ENCODE measurements at regions not wholly inside any gene's neighbourhood (a gene's known extent, or its start where the extent isn't known, plus 50 kb on each side); places are given as distances from the start of the nearest gene placed in this dataset.

GRCh38 chr2:60095202-60095815 is 458.1 kb downstream of the BCL11A start:
- Histone ChIP-seq H3K4me2 (ENCODE audit: low read depth, low read length, poor library complexity, severe bottlenecking) (no peak overlapping the region), H3K9me3 (ENCODE audit: insufficient read depth, low read length) (no peaks in the 10 kb centered on the region), H3K79me2 (ENCODE audit: insufficient read depth, low read length) (no peaks in the 10 kb centered on the region), H3F3A (ENCODE audit: insufficient read depth) (no peaks in the 10 kb centered on the region), H3K36me3 (ENCODE audit: low read length) (no peaks in the 10 kb centered on the region), H2AFZ (ENCODE audit: low read depth, low read length, severe bottlenecking) (no peak overlapping the region), H3K9me2 (replicated peaks; ENCODE audit: insufficient read depth, low read length) (no peaks in the 10 kb centered on the region), H3K9ac (ENCODE audit: low read length) (no peak overlapping the region), H4K20me1 (ENCODE audit: low read depth, low read length) (no peaks in the 10 kb centered on the region), H3K4me3 (ENCODE audit: insufficient read depth, low read length, poor library complexity, severe bottlenecking) (no peak overlapping the region), H3K27me3 (ENCODE audit: low read length) (no peaks in the 10 kb centered on the region), H3K27ac (ENCODE audit: low read depth, low read length) (no peak overlapping the region)
- TF ChIP-seq EZH2phosphoT487 (conservative IDR thresholded peaks at IDR 0.05; ENCODE audit: low read length) = no peak
- no peak for TF ChIP-seq CTCF (IDR thresholded peaks at IDR 0.05; ENCODE audit: insufficient read depth, low read length, poor library complexity, severe bottlenecking)

- Histone ChIP-seq H4K20me1 (ENCODE audit: low read depth, low read length) (no peaks in the 10 kb centered on the region), H2AFZ (ENCODE audit: low read depth, low read length, severe bottlenecking) (no peak overlapping the region), H3K27ac (ENCODE audit: low read depth, low read length) (no peak overlapping the region), H3K9ac (ENCODE audit: low read length) (no peak overlapping the region), H3F3A (ENCODE audit: insufficient read depth) (no peaks in the 10 kb centered on the region), H3K27me3 (ENCODE audit: low read length) (no peaks in the 10 kb centered on the region), H3K36me3 (ENCODE audit: low read length) (no peaks in the 10 kb centered on the region), H3K9me3 (ENCODE audit: insufficient read depth, low read length) (no peaks in the 10 kb centered on the region), H3K4me3 (ENCODE audit: insufficient read depth, low read length, poor library complexity, severe bottlenecking) (no peak overlapping the region), H3K79me2 (ENCODE audit: insufficient read depth, low read length) (no peaks in the 10 kb centered on the region), H3K9me2 (replicated peaks; ENCODE audit: insufficient read depth, low read length) (no peaks in the 10 kb centered on the region), H3K4me2 (ENCODE audit: low read depth, low read length, poor library complexity, severe bottlenecking) (no peak overlapping the region)
- TF ChIP-seq EZH2phosphoT487 (conservative IDR thresholded peaks at IDR 0.05; ENCODE audit: low read length) (no peak), CTCF (IDR thresholded peaks at IDR 0.05; ENCODE audit: insufficient read depth, low read length, poor library complexity, severe bottlenecking) (no peak)
Measured at GRCh38 chr2:60094450-60094929, 459.0 kb downstream of the BCL11A start.

GRCh38 chr2:60092781-60093180 is 460.7 kb downstream of the BCL11A start:
- Histone ChIP-seq H3K9me2 (replicated peaks; ENCODE audit: insufficient read depth, low read length) (no peaks in the 10 kb centered on the region), H3K9ac (ENCODE audit: low read length) (no peak overlapping the region), H2AFZ (ENCODE audit: low read depth, low read length, severe bottlenecking) (no peak overlapping the region), H3K9me3 (ENCODE audit: insufficient read depth, low read length) (no peaks in the 10 kb centered on the region), H3K36me3 (ENCODE audit: low read length) (no peaks in the 10 kb centered on the region), H3K4me2 (ENCODE audit: low read depth, low read length, poor library complexity, severe bottlenecking) (no peak overlapping the region), H3K79me2 (ENCODE audit: insufficient read depth, low read length) (no peaks in the 10 kb centered on the region), H3K4me3 (ENCODE audit: insufficient read depth, low read length, poor library complexity, severe bottlenecking) (no peak overlapping the region), H3F3A (ENCODE audit: insufficient read depth) (no peaks in the 10 kb centered on the region), H3K27me3 (ENCODE audit: low read length) (no peaks in the 10 kb centered on the region), H4K20me1 (ENCODE audit: low read depth, low read length) (no peaks in the 10 kb centered on the region), H3K27ac (ENCODE audit: low read depth, low read length) (no peak overlapping the region)
- TF ChIP-seq EZH2phosphoT487 (conservative IDR thresholded peaks at IDR 0.05; ENCODE audit: low read length) (no peak), CTCF (IDR thresholded peaks at IDR 0.05; ENCODE audit: insufficient read depth, low read length, poor library complexity, severe bottlenecking) (no peak)
